Mammary epithelial cell (primary cell): ENCODE measurements at regions not wholly inside any gene's neighbourhood (a gene's known extent, or its start where the extent isn't known, plus 50 kb on each side); places are given as distances from the start of the nearest gene placed in this dataset.

Source experiments
- EZH2 ChIP-seq: IDR thresholded peaks from 2 replicates; pipeline ENCODE4 v1.6.1; 2012; ENCODE audit warnings: low read length, inconsistent platforms, borderline replicate concordance
- TF ChIP-seq, protein P1 (sequence below), 2 donors: IDR thresholded peaks in 1 of 2; conservative IDR thresholded peaks in 1 of 2; 2 replicates each; pipeline ENCODE4 v1.5.1; 2011 to 2012; ENCODE audit warnings: inconsistent platforms in 2 of 2, low read length in 2 of 2, mild to moderate bottlenecking in 2 of 2, control low read depth in 1 of 2, low read depth in 1 of 2; ENCODE audit not compliant: insufficient read depth in 1 of 2; ENCODE audit errors: extremely low read depth in 1 of 2

DNA sequence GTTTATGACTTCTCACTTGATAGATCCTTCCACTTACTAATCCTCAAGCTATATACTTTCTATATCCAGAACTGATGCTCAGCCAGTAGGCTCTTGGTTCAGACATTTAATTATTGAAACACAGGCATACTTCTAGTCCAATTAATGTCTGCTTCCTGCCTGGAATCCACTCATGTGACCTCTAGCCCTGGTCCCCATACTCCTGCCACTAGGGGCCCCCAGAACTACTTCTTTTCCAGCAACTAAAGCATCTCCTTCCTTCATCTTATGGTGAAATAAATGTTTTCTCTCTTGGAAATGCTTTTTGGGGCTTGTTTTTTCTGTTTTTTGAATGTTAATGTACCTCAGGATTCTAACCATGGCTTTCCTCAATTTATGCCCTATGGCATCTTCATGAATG is 527.6 kb downstream of the SATB2 start:
- TF ChIP-seq, protein P1, sequence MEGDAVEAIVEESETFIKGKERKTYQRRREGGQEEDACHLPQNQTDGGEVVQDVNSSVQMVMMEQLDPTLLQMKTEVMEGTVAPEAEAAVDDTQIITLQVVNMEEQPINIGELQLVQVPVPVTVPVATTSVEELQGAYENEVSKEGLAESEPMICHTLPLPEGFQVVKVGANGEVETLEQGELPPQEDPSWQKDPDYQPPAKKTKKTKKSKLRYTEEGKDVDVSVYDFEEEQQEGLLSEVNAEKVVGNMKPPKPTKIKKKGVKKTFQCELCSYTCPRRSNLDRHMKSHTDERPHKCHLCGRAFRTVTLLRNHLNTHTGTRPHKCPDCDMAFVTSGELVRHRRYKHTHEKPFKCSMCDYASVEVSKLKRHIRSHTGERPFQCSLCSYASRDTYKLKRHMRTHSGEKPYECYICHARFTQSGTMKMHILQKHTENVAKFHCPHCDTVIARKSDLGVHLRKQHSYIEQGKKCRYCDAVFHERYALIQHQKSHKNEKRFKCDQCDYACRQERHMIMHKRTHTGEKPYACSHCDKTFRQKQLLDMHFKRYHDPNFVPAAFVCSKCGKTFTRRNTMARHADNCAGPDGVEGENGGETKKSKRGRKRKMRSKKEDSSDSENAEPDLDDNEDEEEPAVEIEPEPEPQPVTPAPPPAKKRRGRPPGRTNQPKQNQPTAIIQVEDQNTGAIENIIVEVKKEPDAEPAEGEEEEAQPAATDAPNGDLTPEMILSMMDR (conservative IDR thresholded peaks at IDR 0.05 in 1 of 2, IDR thresholded peaks at IDR 0.05 in 1 of 2; ENCODE audit: extremely low read depth in 1 of 2, insufficient read depth in 1 of 2, low read depth in 1 of 2, low read length in 2 of 2) = peak; percentile 11 to 35
- TF ChIP-seq EZH2 = no peak
